ENCODE measurements at regions not wholly inside any gene's neighbourhood (a gene's known extent, or its start where the extent isn't known, plus 50 kb on each side); places are given as distances from the start of the nearest gene placed in this dataset.
A peak's percentile ranks its signal among the peaks of the same experiment; 100 is the strongest.

- H3K27ac ChIP-seq (ENCODE audit: low read depth, low read length), result no peak overlapping the region
- no peak overlapping the region for H2BK120ac ChIP-seq (replicated peaks; ENCODE audit: low read depth, low read length)
- H2BK15ac ChIP-seq (ENCODE audit: low read length), result 0 out of 2 replicates have a peak overlapping the region, but pooled peaks have one; percentile 12
- no peak overlapping the region for H4K8ac ChIP-seq (ENCODE audit: extremely low read depth, insufficient read depth, low read length)
- no peak overlapping the region for H3K4ac ChIP-seq (replicated peaks; ENCODE audit: insufficient read length, low read depth, low read length)
- no peak overlapping the region for H2AK5ac ChIP-seq (ENCODE audit: low read depth, low read length)
- WGBS, 2 experiments (ENCODE audit: extremely low coverage in 1 of 2, insufficient coverage in 1 of 2, insufficient read length in 1 of 2, insufficient replicate concordance in 2 of 2, low coverage in 1 of 2, low lambda C conversion rate in 2 of 2, missing lambda C conversion rate in 1 of 2), result 95% methylated on average over 3 of the region's 3 CpGs; no CpG with 5 or more reads in 1 of the 2 experiments
- no peak overlapping the region for H2BK12ac ChIP-seq (ENCODE audit: low read depth, low read length)
- no peaks in the 10 kb centered on the region for H3K9me3 ChIP-seq (ENCODE audit: insufficient read depth in 2 of 2, low read depth in 1 of 2, low read length in 1 of 2)
- H2BK5ac ChIP-seq (ENCODE audit: low read depth, low read length), result no peak overlapping the region
- no peak overlapping the region for H2BK20ac ChIP-seq (ENCODE audit: low read length)
- H3K14ac ChIP-seq (ENCODE audit: insufficient read length), result no peak overlapping the region
- no peaks in the 10 kb centered on the region for H3K79me2 ChIP-seq (ENCODE audit: control insufficient read depth in 1 of 2, insufficient read depth in 2 of 2, low read length in 2 of 2)
- no peaks in the 10 kb centered on the region for H3K27me3 ChIP-seq (replicated peaks in 1 of 4; ENCODE audit: control insufficient read depth in 3 of 4, extremely low read depth in 1 of 4, insufficient read depth in 3 of 4, low read length in 3 of 4)
- H3K4me3 ChIP-seq (ENCODE audit: extremely low read depth in 1 of 4, insufficient read depth in 2 of 4, low read depth in 3 of 4, low read length in 4 of 4), result no peak overlapping the region
- FAIRE-seq, result no peak
- H3K56ac ChIP-seq (replicated peaks; ENCODE audit: insufficient read length, low read depth, low read length), result no peak overlapping the region
- no peak for DNase-seq (ENCODE audit: low read depth in 1 of 2, low spot score in 2 of 2)
- no peak overlapping the region for H3K4me2 ChIP-seq (ENCODE audit: insufficient read depth in 1 of 2, low read depth in 2 of 2, low read length in 2 of 2)
- H3K9ac ChIP-seq (replicated peaks in 1 of 4; ENCODE audit: extremely low read depth in 1 of 4, low read depth in 3 of 4, low read length in 3 of 4), result no peak overlapping the region
- H3K18ac ChIP-seq (ENCODE audit: extremely low read depth, low read length), result no peak overlapping the region
- no peak overlapping the region for H2AFZ ChIP-seq (ENCODE audit: low read length)
- no peaks in the 10 kb centered on the region for H3K79me1 ChIP-seq (ENCODE audit: low read depth, low read length)
- H3K4me1 ChIP-seq (replicated peaks in 1 of 4; ENCODE audit: control insufficient read depth in 3 of 4, insufficient read depth in 4 of 4, low read length in 3 of 4), result 0 out of 7 replicates have a peak, but pooled peaks cover 0 to 2% (median 0%) of the 10 kb centered on the region in 4 experiments
- H3K36me3 ChIP-seq (ENCODE audit: control insufficient read depth in 2 of 4, insufficient read depth in 4 of 4, low read length in 3 of 4), result no peaks in the 10 kb centered on the region
- H3K23me2 ChIP-seq (ENCODE audit: low read depth, low read length), result no peaks in the 10 kb centered on the region; the same call in 1 of the 2 replicates
- no peak overlapping the region for H4K5ac ChIP-seq (ENCODE audit: insufficient read length, low read depth, low read length)
- no peaks in the 10 kb centered on the region for H4K20me1 ChIP-seq (replicated peaks in 1 of 2; ENCODE audit: control insufficient read depth in 1 of 2, insufficient read depth in 2 of 2, low read length in 2 of 2)
- H4K91ac ChIP-seq (replicated peaks; ENCODE audit: insufficient read length, low read length), result no peak overlapping the region
- H3K23ac ChIP-seq (ENCODE audit: insufficient read length), result no peak overlapping the region
- ChIA-PET POLR2A (ENCODE audit: partially characterized antibody) (no interaction called here), CTCF (ENCODE audit: partially characterized antibody) (no interaction called here)
- TF ChIP-seq, protein P1, sequence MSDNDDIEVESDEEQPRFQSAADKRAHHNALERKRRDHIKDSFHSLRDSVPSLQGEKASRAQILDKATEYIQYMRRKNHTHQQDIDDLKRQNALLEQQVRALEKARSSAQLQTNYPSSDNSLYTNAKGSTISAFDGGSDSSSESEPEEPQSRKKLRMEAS (IDR thresholded peaks at IDR 0.05), result no peak
- no peak for TF ChIP-seq EGR1 (IDR thresholded peaks at IDR 0.05; ENCODE audit: borderline replicate concordance, low read depth, low read length)
- TF ChIP-seq, protein P2, sequence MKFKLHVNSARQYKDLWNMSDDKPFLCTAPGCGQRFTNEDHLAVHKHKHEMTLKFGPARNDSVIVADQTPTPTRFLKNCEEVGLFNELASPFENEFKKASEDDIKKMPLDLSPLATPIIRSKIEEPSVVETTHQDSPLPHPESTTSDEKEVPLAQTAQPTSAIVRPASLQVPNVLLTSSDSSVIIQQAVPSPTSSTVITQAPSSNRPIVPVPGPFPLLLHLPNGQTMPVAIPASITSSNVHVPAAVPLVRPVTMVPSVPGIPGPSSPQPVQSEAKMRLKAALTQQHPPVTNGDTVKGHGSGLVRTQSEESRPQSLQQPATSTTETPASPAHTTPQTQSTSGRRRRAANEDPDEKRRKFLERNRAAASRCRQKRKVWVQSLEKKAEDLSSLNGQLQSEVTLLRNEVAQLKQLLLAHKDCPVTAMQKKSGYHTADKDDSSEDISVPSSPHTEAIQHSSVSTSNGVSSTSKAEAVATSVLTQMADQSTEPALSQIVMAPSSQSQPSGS (IDR thresholded peaks at IDR 0.05; ENCODE audit: low read length), result no peak
- no peak for TF ChIP-seq RBBP5 (IDR thresholded peaks at IDR 0.05; ENCODE audit: borderline replicate concordance, low read depth, low read length)
- no peak for TF ChIP-seq RFX5 (IDR thresholded peaks at IDR 0.05; ENCODE audit: borderline replicate concordance, low read depth, low read length)
- no peak for TF ChIP-seq SP2 (IDR thresholded peaks at IDR 0.05; ENCODE audit: low read length)
- TF ChIP-seq GTF2F1 (IDR thresholded peaks at IDR 0.05; ENCODE audit: borderline replicate concordance, low read depth, low read length), result no peak
- no peak for TF ChIP-seq SIX5 (IDR thresholded peaks at IDR 0.05; ENCODE audit: low read depth, low read length)
- no peak for TF ChIP-seq TBP (IDR thresholded peaks at IDR 0.05; ENCODE audit: low read depth, low read length)
- TF ChIP-seq, protein P3, sequence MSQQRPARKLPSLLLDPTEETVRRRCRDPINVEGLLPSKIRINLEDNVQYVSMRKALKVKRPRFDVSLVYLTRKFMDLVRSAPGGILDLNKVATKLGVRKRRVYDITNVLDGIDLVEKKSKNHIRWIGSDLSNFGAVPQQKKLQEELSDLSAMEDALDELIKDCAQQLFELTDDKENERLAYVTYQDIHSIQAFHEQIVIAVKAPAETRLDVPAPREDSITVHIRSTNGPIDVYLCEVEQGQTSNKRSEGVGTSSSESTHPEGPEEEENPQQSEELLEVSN (IDR thresholded peaks at IDR 0.05), result no peak
- TF ChIP-seq SUZ12 (IDR thresholded peaks at IDR 0.05; ENCODE audit: low read length), result no peak
Observed at GRCh38 chr4:110712486-110712885, 89.6 kb upstream of the PITX2 start.
